Liver (tissue), 8 donors: ENCODE measurements at regions not wholly inside any gene's neighbourhood (a gene's known extent, or its start where the extent isn't known, plus 50 kb on each side); places are given as distances from the start of the nearest gene placed in this dataset.

ENCODE experiments used
- DNase-seq: peaks from one replicate; pipeline ENCODE4 v3.0.0-alpha.2; 2017; ENCODE audit warnings: low spot score
- H3K27ac ChIP-seq, 2 donors: one replicate each; pipeline ENCODE4 v1.7.0; 2013; ENCODE audit warnings: inconsistent platforms in 2 of 2, low read length in 2 of 2, control low read depth in 1 of 2, low read depth in 1 of 2, mild to moderate bottlenecking in 1 of 2
- H3K27me3 ChIP-seq, 4 donors: one replicate each; pipeline versions ENCODE4 v1.6.1 to v1.7.0; 2013; ENCODE audit warnings: low read length in 3 of 4, inconsistent platforms in 1 of 4, mild to moderate bottlenecking in 1 of 4, moderate library complexity in 1 of 4; ENCODE audit not compliant: control insufficient read depth in 4 of 4, insufficient read depth in 4 of 4
- H3K36me3 ChIP-seq, 4 donors: one replicate each; pipeline versions ENCODE4 v1.6.1 to v1.7.0; 2013; ENCODE audit warnings: low read length in 3 of 4, mild to moderate bottlenecking in 3 of 4, low read depth in 1 of 4, moderate library complexity in 1 of 4; ENCODE audit not compliant: control insufficient read depth in 4 of 4, insufficient read depth in 3 of 4
- H3K4me1 ChIP-seq, 4 donors: one replicate each; pipeline versions ENCODE4 v1.6.1 to v1.7.0; 2013; ENCODE audit warnings: low read length in 3 of 4, mild to moderate bottlenecking in 3 of 4, moderate library complexity in 1 of 4; ENCODE audit not compliant: control insufficient read depth in 4 of 4, insufficient read depth in 4 of 4
- H3K4me3 ChIP-seq, 3 donors: one replicate each; pipeline versions ENCODE4 v1.6.1 to v1.7.0; 2013; ENCODE audit warnings: low read length in 3 of 3, control low read depth in 1 of 3, low read depth in 1 of 3, mild to moderate bottlenecking in 1 of 3
- H3K9ac ChIP-seq, 2 donors: one replicate each; pipeline ENCODE4 v1.7.0; 2013; ENCODE audit warnings: low read length in 2 of 2, mild to moderate bottlenecking in 2 of 2, moderate library complexity in 2 of 2, control low read depth in 1 of 2, low read depth in 1 of 2
- H3K9me3 ChIP-seq, 4 donors: one replicate each; pipeline versions ENCODE4 v1.6.1 to v1.7.0; 2013; ENCODE audit warnings: low read length in 3 of 4; ENCODE audit not compliant: control insufficient read depth in 4 of 4
- ATF3 ChIP-seq: IDR thresholded peaks from 2 replicates; pipeline ENCODE4 v1.6.1; 2016; ENCODE audit warnings: antibody characterized with exemption
- CTCF ChIP-seq: fragments of 150-350 bp; IDR thresholded peaks from 2 replicates; pipeline ENCODE4 v1.5.1; 2017; ENCODE audit warnings: improper control_type of control experiment, low read depth, low read length; ENCODE audit not compliant: missing input control
- EGR1 ChIP-seq, 2 donors: IDR thresholded peaks; 2 replicates each; pipeline ENCODE4 v1.6.1; 2016 to 2018; ENCODE audit warnings: antibody characterized with exemption in 2 of 2, low read depth in 2 of 2
- FOXA1 ChIP-seq: IDR thresholded peaks from 2 replicates; pipeline ENCODE4 v1.6.1; 2016; ENCODE audit warnings: antibody characterized with exemption
- FOXA2 ChIP-seq: IDR thresholded peaks from 2 replicates; pipeline ENCODE4 v1.6.1; 2016; ENCODE audit warnings: antibody characterized with exemption
- GABPA ChIP-seq, 2 donors: IDR thresholded peaks in 1 of 2; conservative IDR thresholded peaks in 1 of 2; 2 replicates each; pipeline ENCODE4 v1.6.1; 2016; ENCODE audit warnings: antibody characterized with exemption in 2 of 2, mild to moderate bottlenecking in 1 of 2, moderate library complexity in 1 of 2
- HNF4A ChIP-seq, 2 donors: conservative IDR thresholded peaks; 2 replicates each; pipeline ENCODE4 v1.6.1; 2016; ENCODE audit warnings: antibody characterized with exemption in 2 of 2, mild to moderate bottlenecking in 2 of 2
- JUND ChIP-seq, 2 donors: IDR thresholded peaks; 2 replicates each; pipeline ENCODE4 v1.6.1; 2016; ENCODE audit warnings: antibody characterized with exemption in 2 of 2
- MAX ChIP-seq: IDR thresholded peaks from 2 replicates; pipeline ENCODE4 v1.6.1; 2016; ENCODE audit warnings: antibody characterized with exemption
- RAD21 ChIP-seq, 2 donors: IDR thresholded peaks; 2 replicates each; pipeline ENCODE4 v1.6.1; 2016; ENCODE audit warnings: antibody characterized with exemption in 2 of 2, mild to moderate bottlenecking in 2 of 2
- SP1 ChIP-seq: IDR thresholded peaks from 2 replicates; pipeline ENCODE4 v1.6.1; 2018; ENCODE audit warnings: antibody characterized with exemption, mild to moderate bottlenecking
- TAF1 ChIP-seq: conservative IDR thresholded peaks from 2 replicates; pipeline ENCODE4 v1.6.1; 2016; ENCODE audit warnings: antibody characterized with exemption, mild to moderate bottlenecking
- YY1 ChIP-seq: IDR thresholded peaks from 2 replicates; pipeline ENCODE4 v1.6.1; 2016; ENCODE audit warnings: antibody characterized with exemption, mild to moderate bottlenecking
- ZBTB33 ChIP-seq: IDR thresholded peaks from 2 replicates; pipeline ENCODE4 v1.6.1; 2016; ENCODE audit warnings: antibody characterized with exemption
- WGBS: extraction: QIAGEN DNeasy Blood & Tissue Kit; methylation state at CpG from one replicate; pipeline ENCODE4 v1.1.7; 2013; 5-methylcytosine and 5-hydroxymethylcytosine counted together
- donor health status: healthy.
- donor health status: healthy.
- donor health status: healthy.
- donor health status: healthy.
- donor health status: healthy.

- TF ChIP-seq CTCF (no peak), TAF1 (no peak), RAD21 (IDR thresholded peaks at IDR 0.05) (no peak), YY1 (no peak), HNF4A (conservative IDR thresholded peaks at IDR 0.05) (no peak), SP1 (no peak), JUND (IDR thresholded peaks at IDR 0.05) (no peak), FOXA2 (no peak), EGR1 (IDR thresholded peaks at IDR 0.05; ENCODE audit: low read depth in 2 of 2) (no peak), MAX (no peak)
Observed at GRCh38 chr1:25034736-25035522, 104.9 kb upstream of the RUNX3 start (continued).

GRCh38 chr1:25033828-25034705 lies 104.0 kb upstream of the RUNX3 start:
- Histone ChIP-seq H3K4me3 (no peak overlapping the region), H3K4me1 (no peaks in the 10 kb centered on the region), H3K9ac (no peak overlapping the region), H3K27ac (no peak overlapping the region), H3K27me3 (no peaks in the 10 kb centered on the region), H3K36me3 (no peaks in the 10 kb centered on the region), H3K9me3 (no peaks in the 10 kb centered on the region)
- DNase-seq, result no peak
- TF ChIP-seq ATF3 (no peak), TAF1 (no peak), HNF4A (conservative IDR thresholded peaks at IDR 0.05) (no peak), GABPA (IDR thresholded peaks at IDR 0.05 in 1 of 2, conservative IDR thresholded peaks at IDR 0.05 in 1 of 2) (no peak), RAD21 (IDR thresholded peaks at IDR 0.05) (no peak), FOXA1 (no peak), SP1 (no peak), ZBTB33 (no peak), JUND (IDR thresholded peaks at IDR 0.05) (no peak), EGR1 (IDR thresholded peaks at IDR 0.05; ENCODE audit: low read depth in 2 of 2) (no peak)
- WGBS, result 75% methylated on average over 28 of the region's 28 CpGs
